ENCODE measurements at regions not wholly inside any gene's neighbourhood (a gene's known extent, or its start where the extent isn't known, plus 50 kb on each side); places are given as distances from the start of the nearest gene placed in this dataset.

- TF ChIP-seq, protein P1, sequence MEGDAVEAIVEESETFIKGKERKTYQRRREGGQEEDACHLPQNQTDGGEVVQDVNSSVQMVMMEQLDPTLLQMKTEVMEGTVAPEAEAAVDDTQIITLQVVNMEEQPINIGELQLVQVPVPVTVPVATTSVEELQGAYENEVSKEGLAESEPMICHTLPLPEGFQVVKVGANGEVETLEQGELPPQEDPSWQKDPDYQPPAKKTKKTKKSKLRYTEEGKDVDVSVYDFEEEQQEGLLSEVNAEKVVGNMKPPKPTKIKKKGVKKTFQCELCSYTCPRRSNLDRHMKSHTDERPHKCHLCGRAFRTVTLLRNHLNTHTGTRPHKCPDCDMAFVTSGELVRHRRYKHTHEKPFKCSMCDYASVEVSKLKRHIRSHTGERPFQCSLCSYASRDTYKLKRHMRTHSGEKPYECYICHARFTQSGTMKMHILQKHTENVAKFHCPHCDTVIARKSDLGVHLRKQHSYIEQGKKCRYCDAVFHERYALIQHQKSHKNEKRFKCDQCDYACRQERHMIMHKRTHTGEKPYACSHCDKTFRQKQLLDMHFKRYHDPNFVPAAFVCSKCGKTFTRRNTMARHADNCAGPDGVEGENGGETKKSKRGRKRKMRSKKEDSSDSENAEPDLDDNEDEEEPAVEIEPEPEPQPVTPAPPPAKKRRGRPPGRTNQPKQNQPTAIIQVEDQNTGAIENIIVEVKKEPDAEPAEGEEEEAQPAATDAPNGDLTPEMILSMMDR (conservative IDR thresholded peaks at IDR 0.05), result no peak
- no peak for TF ChIP-seq EZH2 (IDR thresholded peaks at IDR 0.05; ENCODE audit: low read depth)
These were observed 164.5 kb upstream of the ETV3 start for GRCh38 chr1:157302724-157303123.

All from PC-9 (cell line).